Loucy (cell line): ENCODE measurements at regions not wholly inside any gene's neighbourhood (a gene's known extent, or its start where the extent isn't known, plus 50 kb on each side); places are given as distances from the start of the nearest gene placed in this dataset.

Experiments used
- H2AFZ ChIP-seq: fragments of 200-600 bp; sonication (generic); 2 replicates; pipeline ENCODE4 v1.6.0; 2016; ENCODE audit warnings: antibody characterized with exemption, mild to moderate bottlenecking, low read length, moderate library complexity
- H3F3A ChIP-seq: fragments of 200-600 bp; 2 replicates; pipeline ENCODE4 v1.6.0; 2016; ENCODE audit warnings: antibody characterized with exemption, low read depth, mild to moderate bottlenecking
- H3K27me3 ChIP-seq: fragments of 200-600 bp; sonication (generic); 2 replicates; pipeline ENCODE4 v1.6.1; 2014; ENCODE audit warnings: low read length, mild to moderate bottlenecking; ENCODE audit not compliant: insufficient read depth, poor library complexity, severe bottlenecking
- H3K36me3 ChIP-seq: fragments of 200-600 bp; sonication (generic); 2 replicates; pipeline ENCODE4 v1.6.1; 2016; ENCODE audit warnings: low read length; ENCODE audit not compliant: insufficient read depth
- H3K4me1 ChIP-seq: fragments of 200-600 bp; sonication (generic); 2 replicates; pipeline ENCODE4 v1.5.1; 2014; ENCODE audit warnings: low read length, mild to moderate bottlenecking; ENCODE audit not compliant: insufficient read depth, poor library complexity, severe bottlenecking
- H3K4me2 ChIP-seq: fragments of 200-600 bp; sonication (generic); 2 replicates; pipeline ENCODE4 v1.6.0; 2014; ENCODE audit warnings: antibody characterized with exemption, low read length, low read depth, mild to moderate bottlenecking; ENCODE audit not compliant: poor library complexity, severe bottlenecking
- H3K4me3 ChIP-seq: fragments of 200-600 bp; sonication (generic); 2 replicates; pipeline ENCODE4 v1.5.1; 2014; ENCODE audit warnings: low read length, mild to moderate bottlenecking, mixed read lengths; ENCODE audit not compliant: poor library complexity, severe bottlenecking
- H3K79me2 ChIP-seq: fragments of 200-600 bp; sonication (generic); 2 replicates; pipeline ENCODE4 v1.6.1; 2014; ENCODE audit warnings: low read length; ENCODE audit not compliant: insufficient read depth
- H3K9ac ChIP-seq: fragments of 200-600 bp; sonication (generic); 2 replicates; pipeline ENCODE4 v1.6.0; 2014; ENCODE audit warnings: mild to moderate bottlenecking, low read depth, low read length, moderate library complexity; ENCODE audit not compliant: poor library complexity, severe bottlenecking
- H3K9me2 ChIP-seq: fragments of 200-600 bp; sonication (generic); replicated peaks from 2 replicates; pipeline ENCODE4 v1.6.1; 2016; ENCODE audit warnings: low read depth, low read length, mixed read lengths
- H3K9me3 ChIP-seq: fragments of 200-600 bp; sonication (generic); 2 replicates; pipeline ENCODE4 v1.6.1; 2014; ENCODE audit warnings: mild to moderate bottlenecking, antibody characterized with exemption, low read length, low read depth; ENCODE audit not compliant: insufficient read depth
- H4K20me1 ChIP-seq: fragments of 200-600 bp; sonication (generic); 2 replicates; pipeline ENCODE4 v1.6.0; 2014; ENCODE audit warnings: antibody characterized with exemption, low read length, mild to moderate bottlenecking; ENCODE audit not compliant: insufficient read depth, poor library complexity, severe bottlenecking
- CTCF ChIP-seq: fragments of 200-600 bp; sonication (generic); conservative IDR thresholded peaks from 2 replicates; pipeline ENCODE4 v1.5.1; 2014; ENCODE audit warnings: mild to moderate bottlenecking, antibody characterized with exemption, low read length
- EZH2phosphoT487 ChIP-seq: fragments of 200-600 bp; IDR thresholded peaks from 2 replicates; pipeline ENCODE4 v1.6.1; 2018; ENCODE audit warnings: antibody characterized with exemption, mild to moderate bottlenecking, moderate library complexity, borderline replicate concordance

- Histone ChIP-seq H3K4me1 (no peaks in the 10 kb centered on the region), H3K9me2 (no peaks in the 10 kb centered on the region; the same call in 1 of the 2 replicates), H3K36me3 (no peaks in the 10 kb centered on the region), H3K79me2 (no peaks in the 10 kb centered on the region), H3K4me2 (no peak overlapping the region), H3K9me3 (no peaks in the 10 kb centered on the region), H2AFZ (no peak overlapping the region), H4K20me1 (no peaks in the 10 kb centered on the region), H3K4me3 (no peak overlapping the region), H3K9ac (no peak overlapping the region), H3K27me3 (no peaks in the 10 kb centered on the region), H3F3A (no peaks in the 10 kb centered on the region)
- TF ChIP-seq EZH2phosphoT487 (no peak), CTCF (no peak)
These were observed 719.1 kb downstream of the CD109 start for GRCh38 chr6:74415056-74415455.

- no peaks in the 10 kb centered on the region for H3K9me3 ChIP-seq
- no peaks in the 10 kb centered on the region for H3K4me1 ChIP-seq
- H4K20me1 ChIP-seq: no peaks in the 10 kb centered on the region
- no peaks in the 10 kb centered on the region for H3K36me3 ChIP-seq
- no peak overlapping the region for H2AFZ ChIP-seq
- H3F3A ChIP-seq: no peaks in the 10 kb centered on the region
- H3K9me2 ChIP-seq: no peaks in the 10 kb centered on the region
- no peaks in the 10 kb centered on the region for H3K27me3 ChIP-seq
- no peak overlapping the region for H3K9ac ChIP-seq
- TF ChIP-seq EZH2phosphoT487 (no peak), CTCF (no peak)
- no peak overlapping the region for H3K4me3 ChIP-seq
- no peak overlapping the region for H3K4me2 ChIP-seq
- no peaks in the 10 kb centered on the region for H3K79me2 ChIP-seq
These were observed 714.6 kb downstream of the CD109 start for GRCh38 chr6:74410630-74411029.

GRCh38 chr6:74409447-74409846, 713.4 kb downstream of the CD109 start:
- Histone ChIP-seq H3K36me3 (no peaks in the 10 kb centered on the region), H3K27me3 (no peaks in the 10 kb centered on the region)

More at GRCh38 chr6:74409447-74409846, 713.4 kb downstream of the CD109 start:
- H4K20me1 ChIP-seq: no peaks in the 10 kb centered on the region
- no peak overlapping the region for H3K9ac ChIP-seq
- no peaks in the 10 kb centered on the region for H3K9me2 ChIP-seq
- H3F3A ChIP-seq: no peaks in the 10 kb centered on the region
- H3K9me3 ChIP-seq: no peaks in the 10 kb centered on the region
- TF ChIP-seq EZH2phosphoT487: no peak
- no peak for TF ChIP-seq CTCF
- H3K4me3 ChIP-seq: no peak overlapping the region
- H2AFZ ChIP-seq: no peak overlapping the region
- no peaks in the 10 kb centered on the region for H3K79me2 ChIP-seq
- H3K4me1 ChIP-seq: no peaks in the 10 kb centered on the region
- no peak overlapping the region for H3K4me2 ChIP-seq
